ENCODE measurements at regions not wholly inside any gene's neighbourhood (a gene's known extent, or its start where the extent isn't known, plus 50 kb on each side); places are given as distances from the start of the nearest gene placed in this dataset.

DNA sequence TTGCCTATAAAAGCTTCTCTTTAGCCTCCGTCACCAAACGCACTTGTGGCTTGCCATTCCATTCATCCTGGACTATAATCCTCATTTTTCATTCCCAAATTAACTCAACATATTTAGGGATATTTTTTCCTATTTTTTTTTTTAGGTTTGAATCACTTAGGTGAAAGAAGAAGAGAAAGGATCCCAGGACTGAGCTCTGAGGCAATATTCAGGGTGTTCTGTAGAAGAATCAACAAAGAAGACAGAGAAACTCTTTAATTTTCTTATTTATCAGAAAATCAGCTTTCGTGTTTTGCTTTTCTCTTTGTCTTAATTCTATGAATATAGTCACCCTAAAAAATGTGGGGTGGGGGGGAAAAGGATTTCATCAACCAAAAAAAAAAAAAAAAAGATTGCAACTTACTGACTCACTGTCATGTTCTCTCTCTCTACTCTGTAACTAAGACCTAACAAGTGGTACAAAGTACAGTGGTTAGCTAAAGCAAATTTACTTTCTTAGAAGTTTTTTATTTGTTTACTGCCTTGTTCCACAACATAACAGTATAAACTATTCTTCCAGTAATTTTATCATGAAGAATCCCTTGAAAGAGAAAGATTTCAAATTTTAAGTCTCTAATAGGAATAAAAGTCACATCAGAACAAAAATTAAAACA, 272.0 kb downstream of the DHX15 start:
- DNase-seq (ENCODE audit: low spot score) (no peak), ATAC-seq (peak; percentile 92)

- ATAC-seq, result no peak
- no peak for DNase-seq (ENCODE audit: low spot score)
Measured at GRCh38 chr4:24303926-24304325, 280.4 kb downstream of the DHX15 start.

GRCh38 chr4:24298911-24299310, 285.4 kb downstream of the DHX15 start:
- ATAC-seq (no peak), DNase-seq (ENCODE audit: low spot score) (no peak)

DNA sequence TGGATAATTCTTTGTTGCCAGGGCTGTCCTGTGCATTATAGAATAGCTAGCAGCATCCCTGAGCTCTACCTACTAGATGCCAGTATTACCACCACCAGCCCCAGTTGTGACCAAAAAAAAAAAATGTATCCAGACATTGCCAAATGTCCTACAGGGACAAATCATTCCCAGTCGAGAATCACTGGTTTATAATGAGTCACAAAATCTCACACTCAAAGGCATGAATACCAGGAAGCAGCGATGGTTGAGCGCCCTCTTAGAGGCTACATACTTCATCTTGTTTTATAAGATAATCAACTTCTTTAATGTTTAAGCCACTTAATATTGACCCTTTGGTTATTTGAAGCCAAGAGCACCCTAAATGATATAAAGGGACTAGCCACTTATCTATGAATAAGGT, 297.3 kb downstream of the DHX15 start:
- ATAC-seq, result no peak
- DNase-seq (ENCODE audit: low spot score), result no peak

DNA sequence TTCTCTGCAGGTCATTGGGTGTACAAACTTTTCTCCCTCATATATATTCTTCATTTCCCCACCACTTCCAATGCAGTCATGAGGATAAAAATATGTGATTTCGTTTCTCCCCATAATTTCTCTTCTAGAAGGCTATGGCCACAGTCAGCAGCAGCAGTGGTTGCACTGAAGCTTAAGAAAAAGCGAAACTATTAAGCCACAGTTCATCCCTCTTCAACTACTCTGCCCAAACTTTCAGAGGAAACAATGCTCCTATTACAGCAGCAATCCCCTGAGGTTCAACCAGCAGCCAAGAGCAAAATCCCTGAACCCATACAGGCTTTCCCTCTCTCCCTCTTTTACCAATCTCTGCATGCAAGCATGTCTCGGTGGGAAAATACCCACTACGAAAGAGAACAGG, 298.6 kb downstream of the DHX15 start:
- no peak for ATAC-seq

GRCh38 chr4:24282446-24282845, 301.9 kb downstream of the DHX15 start:
- no peak for ATAC-seq
- DNase-seq (ENCODE audit: low spot score), result no peak

More for the DNA sequence above, 298.6 kb downstream of the DHX15 start:
- DNase-seq (ENCODE audit: low spot score), result no peak

- DNase-seq (ENCODE audit: low spot score) (peak; percentile 79), ATAC-seq (peak; percentile 89)
Measured at GRCh38 chr4:24279911-24280375, 304.4 kb downstream of the DHX15 start.

- DNase-seq (ENCODE audit: low spot score) (peak; percentile 45), ATAC-seq (peak; percentile 40)
Measured at GRCh38 chr4:24279469-24279868, 304.9 kb downstream of the DHX15 start.

GRCh38 chr4:24278693-24279092, 305.7 kb downstream of the DHX15 start:
- peak; percentile 40 for ATAC-seq

GRCh38 chr4:24274381-24274941, 309.9 kb downstream of the DHX15 start:
- DNase-seq (ENCODE audit: low spot score), result no peak

More at GRCh38 chr4:24278693-24279092, 305.7 kb downstream of the DHX15 start:
- DNase-seq (ENCODE audit: low spot score), result no peak

DNA sequence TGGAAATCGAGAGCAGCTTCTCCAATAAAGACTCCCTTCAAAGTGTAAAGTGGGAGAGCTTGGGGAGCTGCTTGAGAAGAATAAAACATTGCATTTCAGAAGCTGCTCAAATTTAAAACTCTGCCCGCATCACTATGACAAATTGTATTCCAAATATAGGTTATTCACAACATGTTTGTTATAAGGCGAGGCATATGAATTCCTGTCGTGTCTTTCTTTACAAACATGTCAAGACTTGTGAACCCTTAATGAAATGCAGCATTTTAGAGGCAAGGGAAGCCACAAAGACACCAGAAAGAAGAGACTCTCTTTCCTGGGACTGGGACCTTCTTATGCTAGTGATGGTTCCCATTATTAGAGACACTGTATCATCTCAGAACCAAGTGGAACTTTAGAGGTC, 311.2 kb downstream of the DHX15 start:
- ATAC-seq (no peak), DNase-seq (ENCODE audit: low spot score) (no peak)

More at GRCh38 chr4:24274381-24274941, 309.9 kb downstream of the DHX15 start:
- no peak for ATAC-seq

DNA sequence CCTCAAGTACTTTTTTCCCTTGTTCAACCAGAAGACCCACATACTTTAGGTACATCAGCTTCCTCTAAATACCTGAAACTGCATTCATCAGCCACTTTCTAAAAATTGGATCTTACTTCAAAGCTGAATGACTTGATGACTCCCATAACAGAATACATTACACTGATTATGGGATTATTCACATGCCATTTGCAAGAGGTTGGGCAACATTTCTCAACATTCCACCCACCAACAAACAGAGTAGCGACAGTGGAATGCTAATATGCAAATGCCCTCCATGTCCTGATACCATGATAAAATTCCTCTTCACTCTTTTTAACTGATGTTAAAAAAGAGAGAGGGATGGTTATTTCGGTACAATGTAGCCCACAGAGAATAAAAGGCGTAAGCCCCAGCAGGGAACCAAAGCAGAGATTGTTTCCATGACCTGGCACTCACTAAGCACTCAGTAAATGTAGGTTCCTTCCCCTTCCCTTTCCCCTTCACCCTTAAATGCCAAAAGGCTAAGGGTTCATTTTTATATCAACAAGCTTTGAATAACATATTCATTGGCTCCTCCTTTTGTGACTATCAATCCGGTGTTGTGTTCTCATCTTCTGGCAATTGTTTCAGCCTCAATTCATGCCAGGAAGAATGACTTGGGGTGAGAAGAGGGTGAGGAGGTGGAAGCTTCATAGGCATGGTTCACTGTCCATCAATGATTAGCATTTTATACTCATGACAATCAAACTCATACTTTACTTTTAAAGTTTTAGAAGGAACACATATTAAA, 317.2 kb downstream of the DHX15 start:
- no peak for ATAC-seq

GRCh38 chr4:24265989-24266388, 318.4 kb downstream of the DHX15 start:
- ATAC-seq, result no peak

More for the DNA sequence above, 317.2 kb downstream of the DHX15 start:
- DNase-seq (ENCODE audit: low spot score), result no peak

GRCh38 chr4:24262616-24263015, 321.7 kb downstream of the DHX15 start:
- no peak for ATAC-seq
- DNase-seq (ENCODE audit: low spot score), result no peak

More at GRCh38 chr4:24265989-24266388, 318.4 kb downstream of the DHX15 start:
- no peak for DNase-seq (ENCODE audit: low spot score)

GRCh38 chr4:24262084-24262483, 322.3 kb downstream of the DHX15 start:
- no peak for DNase-seq (ENCODE audit: low spot score)

DNA sequence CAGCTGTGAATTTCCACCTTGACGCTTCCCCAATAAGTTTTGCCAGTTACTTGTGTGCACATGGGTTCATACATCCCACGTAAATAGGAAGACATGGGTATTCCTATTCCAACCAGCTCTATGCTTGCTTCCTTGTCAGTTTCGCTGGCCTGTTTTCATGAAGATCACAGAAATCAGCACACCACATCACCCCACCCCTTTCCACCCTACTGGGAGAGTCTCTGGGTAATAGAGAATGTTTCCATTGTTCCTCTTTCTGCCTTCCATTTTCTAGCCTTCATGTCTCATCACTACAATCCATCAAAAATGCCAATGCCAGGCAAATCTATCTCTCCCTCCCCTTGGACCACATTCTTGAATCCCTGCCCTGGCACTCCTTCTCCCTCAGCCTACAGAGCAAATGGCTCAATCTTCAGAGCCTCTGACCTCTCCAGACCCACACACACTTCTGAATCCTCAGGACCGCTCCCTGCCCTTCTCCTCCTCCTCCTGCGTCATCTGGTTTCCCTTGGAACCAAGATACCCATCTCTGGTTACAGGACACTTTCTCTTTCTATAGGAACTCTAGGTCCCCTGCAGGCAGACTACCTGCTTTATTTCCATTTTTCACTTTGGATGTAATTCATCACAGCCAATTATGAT, 323.3 kb downstream of the DHX15 start:
- DNase-seq (ENCODE audit: low spot score) (no peak), ATAC-seq (no peak)

More at GRCh38 chr4:24262084-24262483, 322.3 kb downstream of the DHX15 start:
- peak; percentile 46 for ATAC-seq

DNA sequence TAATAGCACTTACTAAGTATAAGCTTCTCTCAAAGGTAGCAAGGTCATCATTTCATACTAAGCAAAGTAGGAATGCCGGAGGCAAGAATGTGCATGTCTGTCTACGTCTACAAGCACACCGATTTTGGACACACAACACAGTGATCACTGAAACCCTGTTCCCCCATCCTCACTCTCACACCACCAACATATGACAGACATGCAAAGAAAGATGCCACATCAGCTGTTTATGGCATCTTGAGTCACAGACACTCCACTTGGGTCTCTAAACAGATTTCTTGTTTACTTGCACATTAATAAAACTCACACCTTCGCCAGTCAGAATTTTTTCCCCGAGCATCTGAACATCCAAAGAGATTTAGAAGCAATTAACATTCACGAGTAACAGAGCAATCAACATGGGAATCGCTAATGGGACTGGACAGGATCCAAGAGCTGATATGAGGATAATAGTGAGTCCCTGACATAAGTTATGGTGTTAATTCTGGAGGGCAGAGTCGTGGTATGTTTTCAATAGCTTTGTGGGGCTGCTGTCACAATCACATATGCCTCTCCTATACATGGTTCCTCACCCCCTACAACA, 324.1 kb downstream of the DHX15 start:
- ATAC-seq (no peak), DNase-seq (ENCODE audit: low spot score) (no peak)

DNA sequence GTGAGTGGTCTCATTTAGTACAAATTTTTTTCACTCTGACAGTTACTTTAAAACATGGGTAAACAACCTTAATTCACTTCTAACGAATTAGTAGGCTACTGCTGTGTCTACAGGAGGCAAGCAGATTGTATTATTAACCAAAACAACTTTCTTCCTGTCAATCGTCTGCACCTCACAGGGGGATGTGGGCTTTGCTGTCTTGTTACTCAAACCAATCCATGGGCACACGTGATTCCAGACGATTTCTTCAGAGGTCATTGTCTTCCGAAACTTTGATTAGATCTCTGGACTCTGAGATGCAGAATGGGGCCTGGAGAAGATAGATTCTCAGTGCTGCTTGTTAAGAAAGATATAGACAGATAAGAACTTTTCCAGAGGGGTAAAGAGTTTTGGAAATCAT, 327.8 kb downstream of the DHX15 start:
- ATAC-seq, result no peak
- DNase-seq (ENCODE audit: low spot score), result no peak

GRCh38 chr4:24256066-24256465, 328.3 kb downstream of the DHX15 start:
- ATAC-seq (no peak), DNase-seq (ENCODE audit: low spot score) (no peak)

DNA sequence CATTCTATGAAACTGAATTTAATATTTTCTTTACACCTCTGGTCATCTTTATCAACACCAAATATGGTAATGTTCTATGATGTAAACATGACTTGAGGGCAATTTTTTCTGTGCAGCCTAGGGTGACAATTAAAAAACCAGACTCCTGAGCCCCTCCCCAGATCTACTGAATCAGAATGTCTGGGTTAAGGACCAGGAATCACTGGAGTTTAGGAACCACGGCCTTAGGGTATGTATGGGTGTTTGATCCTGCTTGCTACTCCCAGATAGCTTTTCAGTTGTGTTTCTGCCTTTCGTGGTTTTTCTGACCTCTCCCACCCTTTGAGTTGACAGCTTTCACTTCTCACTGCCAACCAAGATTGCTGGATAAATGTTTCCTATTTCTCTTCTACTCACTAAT, 332.2 kb downstream of the DHX15 start:
- no peak for ATAC-seq
- DNase-seq (ENCODE audit: low spot score), result no peak

GRCh38 chr4:24251589-24251988, 332.8 kb downstream of the DHX15 start:
- DNase-seq (ENCODE audit: low spot score), result no peak

More at GRCh38 chr4:24251589-24251988, 332.8 kb downstream of the DHX15 start:
- ATAC-seq, result no peak
